ENCODE measurements at regions not wholly inside any gene's neighbourhood (a gene's known extent, or its start where the extent isn't known, plus 50 kb on each side); places are given as distances from the start of the nearest gene placed in this dataset.
"Not testable (repeated sequence)": the region's sequence is repeated elsewhere in the genome, so short reads cannot be mapped to it uniquely, and the experiment has no call there.

GRCh38 chr15:84397066-84397465, 161.5 kb downstream of the GOLGA6L4 start:
- TF ChIP-seq ELF4 (IDR thresholded peaks at IDR 0.05); FOXM1 (IDR thresholded peaks at IDR 0.05; ENCODE audit: borderline replicate concordance); ZNF384 (IDR thresholded peaks at IDR 0.05); LEF1 (IDR thresholded peaks at IDR 0.05; ENCODE audit: borderline replicate concordance); NFRKB (IDR thresholded peaks at IDR 0.05); CTBP1 (IDR thresholded peaks at IDR 0.05; ENCODE audit: borderline replicate concordance); SP1 (IDR thresholded peaks at IDR 0.05); SUZ12 (IDR thresholded peaks at IDR 0.05): not testable (repeated sequence)

Data from HEK293T (cell line).